ENCODE measurements at regions not wholly inside any gene's neighbourhood (a gene's known extent, or its start where the extent isn't known, plus 50 kb on each side); places are given as distances from the start of the nearest gene placed in this dataset.
"Not testable (repeated sequence)": the region's sequence is repeated elsewhere in the genome, so short reads cannot be mapped to it uniquely, and the experiment has no call there.

GRCh38 chrY:7878719-7879118, 967.2 kb upstream of the AMELY start:
- Histone ChIP-seq H3K27me3 (ENCODE audit: insufficient read depth, low read length) (no peaks in the 10 kb centered on the region), H3K4me1 (ENCODE audit: insufficient read depth, low read length) (no peaks in the 10 kb centered on the region), H3K4me3 (ENCODE audit: low read length) (no peak overlapping the region), H3K9me3 (ENCODE audit: low read depth, low read length) (no peaks in the 10 kb centered on the region)

GRCh38 chrY:7877458-7877857, 965.9 kb upstream of the AMELY start:
- no peak overlapping the region for H3K4me3 ChIP-seq (ENCODE audit: low read length)
- H3K9me3 ChIP-seq (ENCODE audit: low read depth, low read length), result no peaks in the 10 kb centered on the region
- no peaks in the 10 kb centered on the region for H3K27me3 ChIP-seq (ENCODE audit: insufficient read depth, low read length)
- H3K4me1 ChIP-seq (ENCODE audit: insufficient read depth, low read length), result no peaks in the 10 kb centered on the region

GRCh38 chrY:7874080-7874479, 962.5 kb upstream of the AMELY start:
- no peaks in the 10 kb centered on the region for H3K9me3 ChIP-seq (ENCODE audit: low read depth, low read length)
- H3K27me3 ChIP-seq (ENCODE audit: insufficient read depth, low read length), result no peaks in the 10 kb centered on the region

GRCh38 chrY:7871304-7871932, 959.9 kb upstream of the AMELY start:
- no peaks in the 10 kb centered on the region for H3K4me1 ChIP-seq (ENCODE audit: insufficient read depth, low read length)
- H3K4me3 ChIP-seq (ENCODE audit: low read length), result no peak overlapping the region

More at GRCh38 chrY:7874080-7874479, 962.5 kb upstream of the AMELY start:
- Histone ChIP-seq H3K4me1 (ENCODE audit: insufficient read depth, low read length) (no peaks in the 10 kb centered on the region), H3K4me3 (ENCODE audit: low read length) (no peak overlapping the region)

GRCh38 chrY:7866976-7867375, 955.4 kb upstream of the AMELY start:
- Histone ChIP-seq H3K9me3 (ENCODE audit: low read depth, low read length) (no peaks in the 10 kb centered on the region), H3K4me3 (ENCODE audit: low read length) (no peak overlapping the region), H3K27me3 (ENCODE audit: insufficient read depth, low read length) (no peaks in the 10 kb centered on the region), H3K4me1 (ENCODE audit: insufficient read depth, low read length) (no peaks in the 10 kb centered on the region)

More at GRCh38 chrY:7871304-7871932, 959.9 kb upstream of the AMELY start:
- H3K9me3 ChIP-seq (ENCODE audit: low read depth, low read length), result no peaks in the 10 kb centered on the region
- H3K27me3 ChIP-seq (ENCODE audit: insufficient read depth, low read length), result no peaks in the 10 kb centered on the region

- H3K9me3 ChIP-seq (ENCODE audit: low read depth, low read length), result no peaks in the 10 kb centered on the region
- no peak overlapping the region for H3K4me3 ChIP-seq (ENCODE audit: low read length)
- no peaks in the 10 kb centered on the region for H3K27me3 ChIP-seq (ENCODE audit: insufficient read depth, low read length)
- no peaks in the 10 kb centered on the region for H3K4me1 ChIP-seq (ENCODE audit: insufficient read depth, low read length)
Measured at GRCh38 chrY:7860781-7861614, 949.4 kb upstream of the AMELY start.

- Histone ChIP-seq H3K27me3 (ENCODE audit: insufficient read depth, low read length) (no peaks in the 10 kb centered on the region), H3K9me3 (ENCODE audit: low read depth, low read length) (no peaks in the 10 kb centered on the region), H3K4me3 (ENCODE audit: low read length) (no peak overlapping the region), H3K4me1 (ENCODE audit: insufficient read depth, low read length) (no peaks in the 10 kb centered on the region)
Measured at GRCh38 chrY:7850191-7850590, 938.6 kb upstream of the AMELY start.

GRCh38 chrY:7845776-7846175, 934.2 kb upstream of the AMELY start:
- no peaks in the 10 kb centered on the region for H3K9me3 ChIP-seq (ENCODE audit: low read depth, low read length)
- H3K27me3 ChIP-seq (ENCODE audit: insufficient read depth, low read length), result no peaks in the 10 kb centered on the region
- H3K4me3 ChIP-seq (ENCODE audit: low read length), result no peak overlapping the region
- H3K4me1 ChIP-seq (ENCODE audit: insufficient read depth, low read length), result no peaks in the 10 kb centered on the region

GRCh38 chrY:7837046-7837445, 925.5 kb upstream of the AMELY start:
- no peak overlapping the region for H3K4me3 ChIP-seq (ENCODE audit: low read length)
- H3K4me1 ChIP-seq (ENCODE audit: insufficient read depth, low read length), result no peaks in the 10 kb centered on the region
- no peaks in the 10 kb centered on the region for H3K9me3 ChIP-seq (ENCODE audit: low read depth, low read length)
- no peaks in the 10 kb centered on the region for H3K27me3 ChIP-seq (ENCODE audit: insufficient read depth, low read length)

- Histone ChIP-seq H3K9me3 (ENCODE audit: low read depth, low read length) (no peaks in the 10 kb centered on the region), H3K4me1 (ENCODE audit: insufficient read depth, low read length) (no peaks in the 10 kb centered on the region), H3K27me3 (ENCODE audit: insufficient read depth, low read length) (no peaks in the 10 kb centered on the region), H3K4me3 (ENCODE audit: low read length) (no peak overlapping the region)
Measured at GRCh38 chrY:7836366-7836765, 924.8 kb upstream of the AMELY start.

- H3K27me3 ChIP-seq (ENCODE audit: insufficient read depth, low read length), result no peaks in the 10 kb centered on the region
- H3K4me3 ChIP-seq (ENCODE audit: low read length), result no peak overlapping the region
- H3K9me3 ChIP-seq (ENCODE audit: low read depth, low read length), result no peaks in the 10 kb centered on the region
- H3K4me1 ChIP-seq (ENCODE audit: insufficient read depth, low read length), result no peaks in the 10 kb centered on the region
Measured at GRCh38 chrY:7835416-7835815, 923.9 kb upstream of the AMELY start.

- Histone ChIP-seq H3K4me3 (ENCODE audit: low read length) (no peak overlapping the region), H3K27me3 (ENCODE audit: insufficient read depth, low read length) (no peaks in the 10 kb centered on the region), H3K9me3 (ENCODE audit: low read depth, low read length) (no peaks in the 10 kb centered on the region), H3K4me1 (ENCODE audit: insufficient read depth, low read length) (no peaks in the 10 kb centered on the region)
Measured at GRCh38 chrY:7834284-7834683, 922.7 kb upstream of the AMELY start.

- H3K4me3 ChIP-seq (ENCODE audit: low read length); H3K27me3 ChIP-seq (ENCODE audit: insufficient read depth, low read length); H3K9me3 ChIP-seq (ENCODE audit: low read depth, low read length); H3K4me1 ChIP-seq (ENCODE audit: insufficient read depth, low read length): not testable (repeated sequence)
Measured at GRCh38 chrY:7830881-7831280, 919.3 kb upstream of the AMELY start.

- Histone ChIP-seq H3K4me3 (ENCODE audit: low read length) (no peak overlapping the region), H3K27me3 (ENCODE audit: insufficient read depth, low read length) (no peaks in the 10 kb centered on the region), H3K9me3 (ENCODE audit: low read depth, low read length) (no peaks in the 10 kb centered on the region), H3K4me1 (ENCODE audit: insufficient read depth, low read length) (no peaks in the 10 kb centered on the region)
Measured at GRCh38 chrY:7826533-7826932, 915.0 kb upstream of the AMELY start.

GRCh38 chrY:7825874-7826273, 914.3 kb upstream of the AMELY start:
- no peaks in the 10 kb centered on the region for H3K4me1 ChIP-seq (ENCODE audit: insufficient read depth, low read length)
- H3K4me3 ChIP-seq (ENCODE audit: low read length), result no peak overlapping the region
- no peaks in the 10 kb centered on the region for H3K9me3 ChIP-seq (ENCODE audit: low read depth, low read length)
- H3K27me3 ChIP-seq (ENCODE audit: insufficient read depth, low read length), result no peaks in the 10 kb centered on the region

Data from mononuclear cell (primary cell).